Superior temporal gyrus (tissue), 1 donor: ENCODE measurements at regions not wholly inside any gene's neighbourhood (a gene's known extent, or its start where the extent isn't known, plus 50 kb on each side); places are given as distances from the start of the nearest gene placed in this dataset.

ENCODE experiments used
- DNase-seq: peaks from one replicate; pipeline ENCODE4 v3.0.0-alpha.2; 2016; ENCODE audit errors: extremely low spot score

DNA sequence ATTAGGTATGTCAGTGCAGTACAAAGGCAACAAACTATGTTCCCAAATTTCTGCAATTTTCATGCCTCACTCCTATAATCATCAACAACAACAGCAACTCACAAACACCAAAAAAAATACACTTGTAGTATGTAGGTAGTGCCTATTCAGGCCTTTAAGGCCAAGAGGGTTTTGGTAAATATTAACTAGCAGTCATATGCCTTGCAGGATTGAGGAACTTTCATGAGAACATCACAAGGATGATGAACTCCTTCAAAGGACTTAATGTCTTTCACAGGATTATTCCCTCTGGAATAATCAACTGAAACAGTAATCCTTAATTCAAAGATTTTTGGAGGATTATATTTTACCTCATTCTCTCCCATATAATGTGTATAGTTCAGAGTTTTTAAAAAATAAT, 293.8 kb downstream of the NOVA1 start:
- no peak for DNase-seq

DNA sequence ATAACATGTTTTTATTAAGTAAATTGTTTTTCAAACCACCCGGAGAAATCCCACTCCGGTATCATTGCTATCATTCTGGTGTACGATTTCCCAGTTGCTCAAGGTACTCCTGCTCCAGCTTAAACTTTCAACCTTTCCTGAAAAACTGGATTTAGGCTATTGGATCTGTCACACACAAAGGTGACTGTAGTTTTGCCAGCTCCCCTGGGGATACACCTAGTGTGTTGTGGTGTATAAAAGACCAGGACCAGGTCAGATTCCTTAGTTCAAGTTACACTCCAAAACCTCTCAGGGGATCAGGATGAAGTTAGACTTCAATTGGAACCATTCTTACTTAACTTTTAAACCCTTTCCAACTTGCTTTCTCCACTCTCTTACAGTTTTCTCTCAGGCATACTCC, 303.9 kb downstream of the NOVA1 start:
- no peak for DNase-seq

DNA sequence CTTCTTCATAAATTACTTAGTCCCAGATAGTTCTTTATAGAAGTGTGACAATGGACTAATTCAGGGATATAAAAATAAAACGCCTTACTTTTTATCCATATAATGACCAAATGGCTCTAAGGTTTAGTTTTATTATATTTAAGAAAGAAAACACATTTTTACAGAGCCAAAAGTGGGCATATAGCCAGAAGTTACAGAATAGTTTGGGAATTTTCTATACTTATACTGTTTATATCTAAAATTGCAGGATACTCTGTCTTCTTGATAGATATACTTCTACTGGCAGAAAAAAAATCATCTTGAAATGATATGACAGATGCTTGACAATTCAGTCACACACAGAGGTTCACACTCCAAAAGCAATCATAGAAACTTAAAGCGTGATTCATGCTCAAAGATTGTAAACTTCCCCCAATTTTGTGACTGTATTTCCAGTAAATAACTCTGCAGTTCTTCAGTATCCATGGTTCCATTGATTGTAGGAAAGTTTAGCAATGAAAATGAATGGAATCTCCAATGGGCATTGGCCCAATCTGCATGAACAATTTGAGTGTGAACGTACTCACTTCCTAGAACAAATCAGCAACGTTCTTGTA, 307.8 kb downstream of the NOVA1 start:
- DNase-seq = no peak

DNA sequence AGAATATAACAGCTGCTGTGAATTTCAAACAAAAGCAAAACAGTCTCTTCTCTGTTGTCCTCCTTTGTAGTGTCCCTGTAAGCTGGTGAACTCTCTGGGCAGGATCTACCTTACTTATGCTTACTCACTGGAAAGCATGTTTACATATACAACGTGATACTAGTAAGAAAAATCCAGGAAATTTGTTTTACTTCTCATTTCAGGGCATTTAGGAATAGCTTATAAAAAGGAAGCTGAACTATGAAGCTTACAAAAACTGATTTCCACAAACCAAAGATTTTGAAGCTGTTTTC, 311.0 kb downstream of the NOVA1 start:
- no peak for DNase-seq

DNA sequence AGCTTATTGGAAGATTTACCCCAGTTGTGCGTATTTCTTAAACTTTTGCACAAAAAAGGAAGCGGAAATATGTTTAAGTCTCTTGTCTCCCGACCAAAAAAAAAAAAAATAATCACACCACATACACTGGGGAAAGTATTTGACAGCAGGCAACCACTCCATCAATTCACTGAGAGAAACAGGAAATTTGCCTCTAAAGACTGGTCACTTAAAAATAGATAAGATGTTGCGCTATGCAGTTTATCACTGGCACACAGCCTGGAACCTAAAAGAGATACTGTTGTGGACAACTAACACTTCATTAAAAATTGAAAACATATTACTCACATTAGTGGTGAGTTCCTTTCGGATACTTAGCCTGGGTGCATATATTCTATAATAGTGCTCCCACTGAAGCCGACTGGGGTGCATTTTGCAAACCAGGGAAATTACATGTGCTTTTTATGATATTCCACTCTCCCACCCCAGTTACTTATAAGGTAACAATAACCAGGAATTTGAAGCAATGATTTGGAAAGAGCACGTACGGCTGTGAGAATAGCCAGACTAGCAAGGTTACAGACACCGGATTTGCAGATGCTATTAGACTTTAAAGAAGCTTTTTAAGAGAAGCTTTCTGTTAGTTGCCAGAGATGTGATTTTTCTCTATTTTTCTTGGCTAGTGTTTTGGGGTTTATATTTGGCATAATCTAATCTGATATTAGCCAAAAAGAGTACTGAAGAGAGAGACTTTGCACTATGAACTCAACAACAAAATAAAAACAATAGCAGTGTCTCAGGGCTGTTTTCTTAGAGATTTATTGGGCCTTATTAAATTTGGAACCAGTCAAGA, 311.5 kb downstream of the NOVA1 start:
- DNase-seq = no peak

DNA sequence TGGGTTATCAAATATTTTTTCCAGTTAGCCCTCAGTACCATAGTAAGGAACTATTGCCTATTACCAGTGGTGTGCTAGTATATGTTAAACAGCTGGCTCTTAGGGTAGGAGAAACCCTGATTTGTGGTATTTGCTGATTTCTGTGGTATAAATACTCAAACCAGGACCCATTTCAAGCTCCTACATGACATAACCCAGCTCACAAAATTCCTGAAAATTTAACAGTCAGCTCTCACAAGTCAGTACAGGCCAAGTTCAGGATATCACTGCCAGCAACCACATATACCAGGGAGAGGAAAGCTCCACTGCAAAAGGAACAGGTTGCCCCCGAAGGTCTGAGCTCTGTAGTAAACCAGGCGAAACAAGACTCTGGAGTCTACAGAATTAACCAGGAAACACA, 315.3 kb downstream of the NOVA1 start:
- DNase-seq = no peak

DNA sequence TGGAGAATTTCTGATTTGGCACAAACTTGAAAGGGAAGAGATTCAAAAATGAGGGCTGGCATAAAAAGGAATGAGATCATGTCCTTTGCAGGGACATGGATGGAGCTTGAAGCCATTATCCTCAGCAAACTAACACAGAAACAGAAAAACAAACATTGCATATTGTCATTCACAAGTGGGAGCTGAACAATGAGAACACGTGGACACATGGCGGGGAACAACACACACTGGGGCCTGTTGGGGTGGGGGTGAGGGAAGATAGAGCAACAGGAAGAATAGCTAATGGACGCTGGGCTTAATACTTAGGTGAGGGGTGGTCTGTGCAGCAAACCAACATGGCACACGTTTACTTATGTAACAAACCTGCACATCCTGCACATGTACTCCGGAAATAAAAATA, 315.8 kb downstream of the NOVA1 start:
- peak; percentile 52 for DNase-seq

DNA sequence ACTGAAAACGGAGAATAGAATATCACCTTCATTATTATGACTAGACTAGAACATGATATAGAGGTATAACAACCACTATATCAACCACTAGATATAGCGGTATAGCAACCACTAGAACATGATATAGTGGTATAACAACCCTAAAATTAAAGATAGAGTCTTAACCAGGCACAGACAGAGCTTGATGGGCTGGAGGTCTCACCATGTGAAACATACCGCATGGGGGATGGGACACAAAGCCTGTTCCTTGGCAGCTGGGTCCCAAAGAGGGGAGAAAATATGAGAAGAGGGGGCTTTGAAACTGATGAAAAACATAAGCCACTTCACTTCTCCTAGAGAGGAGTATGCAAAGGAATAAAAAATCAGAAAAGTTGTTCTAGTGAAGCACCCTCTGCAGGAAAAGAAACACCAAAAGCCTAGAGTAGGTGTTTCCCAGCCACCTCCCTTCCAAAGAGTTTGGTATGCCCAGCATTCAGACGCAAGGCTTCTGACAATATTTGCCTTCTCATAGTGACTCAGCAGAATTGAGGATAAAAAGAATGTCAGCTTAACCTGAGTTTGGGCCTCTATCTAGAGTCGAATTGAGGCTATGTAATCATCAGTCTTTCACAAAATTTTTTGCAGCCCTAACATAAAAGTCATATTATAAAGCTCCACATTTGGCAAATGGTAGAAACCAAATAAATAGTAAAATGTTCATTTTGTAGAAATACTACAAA, 316.4 kb downstream of the NOVA1 start:
- peak; percentile 51 for DNase-seq

DNA sequence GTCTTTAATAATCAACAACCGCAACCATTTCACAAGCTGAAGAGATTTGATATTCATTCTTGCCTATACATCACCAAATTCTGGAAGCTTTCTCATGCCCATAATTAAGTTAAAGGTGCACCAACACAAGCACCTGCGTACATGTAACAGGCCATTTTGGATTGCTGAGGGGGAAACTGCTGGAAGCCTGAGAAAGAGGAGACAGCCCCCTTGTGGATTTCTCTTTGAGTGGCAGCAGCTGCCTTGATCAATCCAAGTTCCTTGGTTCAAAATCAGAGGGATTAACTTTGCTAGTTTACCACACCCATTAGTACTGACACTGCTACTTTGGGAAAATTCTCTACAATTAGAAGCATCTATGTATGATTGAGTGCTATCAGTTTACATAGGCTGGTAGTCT, 321.1 kb downstream of the NOVA1 start:
- no peak for DNase-seq

DNA sequence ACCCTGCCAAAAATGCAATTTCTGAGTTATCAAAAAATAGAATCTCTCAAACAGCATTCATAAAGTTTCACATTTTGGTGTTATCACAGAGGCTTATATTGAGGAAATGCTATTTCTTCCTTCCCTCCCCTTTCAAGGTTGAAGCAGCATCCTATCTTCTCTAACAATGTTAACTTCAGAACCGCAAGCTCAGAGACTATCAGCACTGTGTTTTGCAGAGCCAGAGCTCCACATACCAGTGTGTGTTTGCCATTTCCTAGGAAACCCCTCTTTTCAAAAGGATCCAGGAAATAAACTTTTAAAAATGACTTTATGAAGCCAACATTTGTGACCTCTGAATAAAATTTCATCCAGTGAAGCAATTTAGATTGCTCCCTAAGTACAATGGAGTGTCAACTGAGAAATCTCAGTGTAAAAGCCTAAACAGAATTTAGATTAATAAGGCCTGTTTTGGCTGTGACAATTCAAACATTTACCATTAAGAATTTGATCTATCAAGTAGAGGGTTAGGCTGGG, 332.6 kb downstream of the NOVA1 start:
- DNase-seq = no peak

DNA sequence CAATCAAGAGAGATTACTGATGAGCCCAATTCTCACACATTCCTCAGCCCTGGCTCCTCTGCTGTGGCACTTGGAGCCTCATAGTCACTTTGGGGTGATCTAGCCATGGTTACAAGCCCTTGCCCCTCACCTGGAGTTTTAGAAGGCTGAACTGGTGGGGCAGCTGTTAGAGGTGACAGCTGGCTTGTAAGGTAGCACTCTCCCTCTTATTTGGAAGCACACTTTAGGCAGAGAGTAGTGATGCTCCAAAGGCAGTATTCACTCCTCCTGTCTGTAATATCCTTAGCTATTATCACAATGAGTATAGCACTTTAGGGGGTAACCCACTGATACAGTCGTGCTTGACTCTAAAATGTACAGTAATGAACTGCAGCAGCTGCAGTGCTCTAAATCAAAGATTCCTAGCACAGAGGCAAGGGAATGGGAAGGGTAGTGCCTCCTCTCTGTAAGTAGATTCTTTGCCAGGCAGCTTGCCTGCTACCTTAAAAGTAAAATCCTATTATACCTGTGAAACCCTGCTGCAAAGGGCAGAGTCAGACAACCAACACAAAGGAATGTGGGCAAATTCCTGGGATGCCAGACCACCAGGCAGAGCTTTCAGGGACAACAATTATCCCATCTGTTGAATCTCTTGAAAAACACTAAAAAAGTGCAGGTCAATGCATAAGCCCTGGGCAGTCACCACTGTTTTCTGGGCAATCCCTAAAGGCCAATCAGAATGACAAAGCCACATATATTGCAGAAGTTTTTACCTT, 336.3 kb downstream of the NOVA1 start:
- no peak for DNase-seq

DNA sequence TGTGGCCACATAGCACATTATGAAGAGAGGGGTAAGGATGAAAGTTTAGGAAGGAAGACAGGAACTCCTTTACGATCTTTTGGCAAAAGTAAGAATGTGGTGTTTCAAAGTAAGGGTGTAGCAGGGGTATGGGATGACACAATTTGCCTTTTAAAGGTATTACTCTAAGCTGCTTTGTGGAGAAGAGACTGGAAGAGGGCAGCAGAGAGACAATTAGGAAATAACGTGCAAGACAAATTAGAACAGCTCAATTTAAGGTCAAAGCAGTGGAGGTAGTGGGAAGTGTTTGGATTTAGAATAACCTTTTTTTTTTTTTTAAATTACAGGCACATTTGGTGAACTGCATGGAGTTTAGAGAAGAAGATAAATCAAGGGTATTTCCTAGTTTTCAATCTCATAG, 342.6 kb downstream of the NOVA1 start:
- peak; percentile 17 for DNase-seq

DNA sequence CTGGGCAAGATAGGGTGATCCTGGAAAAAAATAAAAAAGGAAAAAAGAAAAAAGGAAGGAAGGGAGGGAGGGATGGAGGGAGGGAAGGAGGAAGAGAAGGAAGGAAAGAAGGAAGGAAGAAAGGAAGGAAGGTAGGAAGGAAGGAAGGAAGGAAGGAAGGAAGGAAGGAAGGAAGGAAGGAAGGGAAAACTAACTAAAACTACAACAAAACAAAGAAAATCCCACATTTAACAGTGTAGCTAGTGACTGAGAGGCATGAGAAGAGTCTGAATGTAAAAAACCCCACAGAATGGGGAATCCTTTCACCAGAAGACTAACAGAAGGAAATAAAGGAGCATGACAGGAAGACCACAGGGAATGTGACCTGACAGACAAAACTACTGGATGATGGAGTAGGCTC, 345.7 kb downstream of the NOVA1 start:
- no peak for DNase-seq

DNA sequence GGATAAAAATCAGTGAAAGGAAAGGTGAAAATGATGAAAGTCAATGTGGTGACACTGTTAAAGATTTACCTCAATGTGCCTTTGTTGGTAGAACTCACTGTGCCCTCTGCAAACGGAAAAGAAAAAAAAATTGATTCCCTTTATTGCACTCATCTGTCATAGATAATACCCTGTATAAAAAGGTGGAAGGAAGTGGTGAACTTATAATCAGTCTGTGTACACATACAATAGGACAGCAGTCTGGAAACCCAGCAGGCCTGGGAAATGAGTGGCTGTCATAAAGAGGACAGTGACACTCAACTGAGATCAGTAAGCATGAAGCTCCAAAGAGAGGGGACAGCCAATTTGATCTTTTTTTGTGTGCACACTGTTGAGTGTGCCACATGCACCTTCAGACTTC, 364.7 kb downstream of the NOVA1 start:
- no peak for DNase-seq

DNA sequence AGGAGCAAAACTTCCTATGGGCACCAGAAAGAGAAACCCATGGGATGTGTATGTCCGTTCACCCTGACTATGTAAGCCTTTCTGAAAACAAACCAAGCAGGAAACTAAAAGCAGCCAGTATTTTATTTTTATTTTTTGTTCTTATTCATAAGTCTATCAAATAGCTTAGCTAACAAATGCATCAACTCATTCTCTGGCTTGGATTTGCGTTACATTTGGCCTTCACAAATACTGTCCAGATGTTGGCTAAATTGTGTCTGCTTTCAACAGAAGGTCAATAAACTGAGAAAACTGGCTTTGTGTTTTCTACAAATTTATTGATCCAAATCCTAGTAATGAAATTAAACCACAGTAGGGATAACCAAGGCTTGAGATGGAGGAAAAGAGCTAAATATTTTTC, 379.0 kb downstream of the NOVA1 start:
- DNase-seq = no peak

DNA sequence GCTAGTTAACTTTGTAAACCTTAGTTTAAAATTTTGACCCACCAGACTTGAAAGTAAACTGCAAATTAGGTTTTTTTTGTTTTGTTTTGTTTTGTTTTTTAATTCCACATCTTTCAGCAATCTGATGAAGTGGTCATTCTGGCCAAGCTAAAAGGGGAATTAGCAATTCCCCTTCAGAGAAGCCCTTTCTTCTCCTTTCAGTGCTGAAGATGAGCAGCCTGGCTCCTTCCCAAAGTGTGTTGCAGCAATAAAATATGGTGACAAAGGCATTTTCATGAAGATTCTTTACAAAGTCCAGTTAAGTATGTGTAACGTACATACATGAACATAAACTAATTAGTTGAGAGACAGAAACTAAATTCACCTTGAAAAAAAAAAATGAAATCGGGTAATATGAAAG, 380.1 kb downstream of the NOVA1 start:
- DNase-seq = peak; percentile 32

DNA sequence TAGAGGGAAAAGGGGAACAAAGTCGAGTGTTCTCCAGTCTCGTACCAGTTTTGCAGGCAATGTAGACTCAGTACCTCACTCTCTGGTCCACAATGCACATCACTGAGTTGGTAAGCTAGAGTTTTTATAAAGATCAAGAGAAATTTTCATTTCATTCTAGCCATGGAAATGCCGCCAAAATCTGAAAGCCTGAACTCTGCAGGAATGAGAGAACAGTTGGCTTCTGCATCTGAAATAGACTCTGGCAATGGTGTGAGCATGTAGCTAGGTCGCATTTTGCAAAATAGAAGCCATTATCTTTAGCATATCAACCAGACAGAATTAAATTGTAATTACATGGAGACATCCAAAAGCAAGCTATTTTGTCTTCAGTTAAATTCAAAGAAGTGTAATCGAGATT, 381.0 kb downstream of the NOVA1 start:
- peak; percentile 51 for DNase-seq

DNA sequence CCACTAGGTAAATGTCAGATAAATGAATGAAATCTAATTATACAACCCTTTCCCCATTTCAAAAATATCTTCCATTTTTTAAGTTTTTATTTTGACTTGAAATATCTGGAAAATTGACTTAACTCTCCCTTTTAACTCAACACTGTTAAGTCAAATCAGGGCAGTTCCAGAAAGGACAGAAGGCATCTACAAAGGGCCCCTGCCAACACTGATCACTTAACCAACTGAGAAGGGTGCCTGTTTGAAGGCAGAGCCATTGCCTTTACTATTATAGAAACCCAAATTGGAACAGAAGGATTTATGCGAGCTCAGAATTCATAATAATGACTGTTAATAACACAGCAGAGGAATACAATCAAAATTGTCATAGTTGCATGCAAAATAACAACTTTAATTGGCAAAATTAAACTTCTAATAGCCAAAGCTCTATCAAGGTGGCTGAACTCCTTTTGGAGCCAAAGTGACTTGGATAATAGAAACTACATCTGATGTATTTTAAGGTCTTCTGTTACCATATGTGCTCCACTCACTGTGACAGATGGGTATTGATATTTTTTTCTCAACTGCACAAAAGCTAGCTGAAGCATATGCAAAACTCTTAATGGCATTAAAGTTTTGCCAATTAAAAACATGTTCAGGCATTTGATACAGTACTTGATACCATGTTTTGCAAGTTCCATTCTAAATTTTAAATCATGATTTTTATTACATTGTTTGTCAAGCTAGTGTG, 383.8 kb downstream of the NOVA1 start:
- DNase-seq = no peak

DNA sequence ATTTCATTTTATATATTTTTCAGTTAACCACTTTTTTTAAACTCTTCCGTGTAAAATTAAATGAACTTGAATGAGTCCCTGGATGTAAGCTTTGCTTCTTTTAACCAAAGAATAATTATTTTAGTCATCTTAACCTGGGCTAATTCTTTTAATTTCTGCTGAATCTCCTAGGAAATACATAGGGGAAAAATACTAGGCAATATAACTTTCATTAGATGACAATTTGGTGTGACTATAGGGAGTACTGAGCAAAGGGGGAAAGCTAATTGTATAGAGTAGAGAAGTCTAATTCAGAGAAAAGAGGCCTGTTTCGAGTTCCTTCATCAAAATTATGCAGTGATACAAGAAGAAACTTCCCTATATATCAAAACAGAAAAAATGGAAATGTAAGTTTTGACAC, 388.1 kb downstream of the NOVA1 start:
- no peak for DNase-seq

DNA sequence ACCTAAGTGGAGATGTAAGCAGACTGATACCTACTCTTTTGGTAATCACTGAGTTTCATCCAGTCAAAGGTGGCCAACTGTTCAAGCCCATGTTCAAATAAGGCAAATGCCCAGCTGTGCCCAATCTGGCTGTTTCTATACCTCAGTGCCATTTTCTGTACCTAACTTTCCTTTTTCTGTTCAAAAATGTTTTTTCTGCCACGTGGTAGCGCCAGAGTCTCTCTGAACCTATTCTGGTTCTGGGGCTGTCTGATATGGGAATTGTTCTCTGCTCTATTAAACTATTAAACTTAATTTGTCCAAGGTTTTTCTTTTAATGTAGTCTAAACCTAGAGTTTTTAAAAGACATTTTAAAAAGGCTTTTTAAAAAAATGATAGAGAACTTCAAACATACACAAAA, 391.2 kb downstream of the NOVA1 start:
- DNase-seq = no peak

DNA sequence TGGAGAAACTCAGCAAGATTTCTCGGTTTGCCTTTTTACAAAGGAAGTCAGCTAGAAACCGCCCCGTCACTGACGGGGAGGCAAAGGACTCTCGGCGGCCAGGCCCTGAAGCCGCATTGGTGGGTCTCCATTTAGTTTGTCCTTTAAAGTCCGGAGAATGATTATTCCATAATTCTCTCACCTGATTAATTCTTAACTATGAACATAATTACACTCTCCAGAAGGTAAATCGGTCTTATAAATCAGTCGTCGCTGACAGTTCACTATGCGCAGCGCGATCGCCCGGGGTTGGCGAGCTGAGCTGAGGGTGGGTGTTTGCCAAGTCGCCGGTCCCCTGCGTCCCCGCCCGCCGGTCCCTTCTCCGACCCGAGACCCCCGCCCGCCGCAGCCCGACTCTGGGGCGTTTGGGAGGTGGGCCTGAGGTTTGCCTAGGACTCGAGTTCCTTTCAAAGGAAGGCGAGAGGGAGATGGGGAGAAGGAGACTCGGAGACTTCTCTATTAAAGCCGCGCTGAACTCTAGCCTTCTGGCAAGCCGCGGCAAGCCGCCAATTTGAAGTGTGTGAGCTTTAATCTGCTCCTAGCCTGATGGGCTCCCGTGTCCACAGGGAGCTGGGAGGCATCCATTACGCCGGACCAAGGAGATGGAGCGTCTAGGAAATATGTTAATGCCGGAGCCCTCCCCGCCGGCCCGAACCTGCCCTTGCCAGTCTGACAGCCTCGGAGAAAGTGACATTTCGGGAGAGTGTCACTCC, 392.9 kb downstream of the NOVA1 start:
- peak; percentile 55 for DNase-seq
